CD4-positive, alpha-beta T cell (primary cell): ENCODE measurements at regions not wholly inside any gene's neighbourhood (a gene's known extent, or its start where the extent isn't known, plus 50 kb on each side); places are given as distances from the start of the nearest gene placed in this dataset.

Experiments used
- ATAC-seq: fragments of 200-7000 bp; cut with Tn5 transposase; one replicate; pipeline ENCODE4 v1.10.0; 2022; ENCODE audit warnings: mild to moderate bottlenecking; ENCODE audit not compliant: poor library complexity
- CTCF ChIA-PET: fragments of 350-600 bp; sonication (Branson Sonifier 250); formaldehyde crosslinking; loops from one replicate; lab custom pipeline; 2021; ENCODE audit warnings: antibody characterized with exemption, inconsistent platforms; lab: Charles Lee
- POLR2A ChIA-PET: fragments of 350-600 bp; sonication (Branson Sonifier 250); formaldehyde crosslinking; loops from one replicate; lab custom pipeline; 2021; ENCODE audit warnings: antibody characterized with exemption, inconsistent platforms; lab: Charles Lee
- DNase-seq, 14 experiments: peaks; one replicate each; pipeline ENCODE4 v3.0.0-alpha.2; 2013 to 2020; ENCODE audit warnings: mixed read lengths in 2 of 14
- H3K27ac ChIP-seq, 2 donors: one replicate each; pipeline versions ENCODE4 v1.5.1 to v1.7.0; 2013; ENCODE audit warnings: low read length in 2 of 2, low read depth in 1 of 2, mild to moderate bottlenecking in 1 of 2
- H3K27me3 ChIP-seq, 2 experiments: 1 replicate in 1 of 2; 2 replicates in 1 of 2; pipeline versions ENCODE4 v1.6.1 to v1.7.0; 2013; ENCODE audit warnings: low read length in 2 of 2, control low read depth in 1 of 2, mild to moderate bottlenecking in 1 of 2, moderate library complexity in 1 of 2; ENCODE audit not compliant: insufficient read depth in 2 of 2, control insufficient read depth in 1 of 2
- H3K36me3 ChIP-seq: one replicate; pipeline ENCODE4 v1.6.1; 2013; ENCODE audit warnings: low read length, control low read depth; ENCODE audit not compliant: insufficient read depth
- H3K4me1 ChIP-seq: one replicate; pipeline ENCODE4 v1.6.1; 2013; ENCODE audit warnings: low read length, control low read depth; ENCODE audit not compliant: insufficient read depth
- H3K4me3 ChIP-seq: one replicate; pipeline ENCODE4 v1.5.1; 2013; ENCODE audit warnings: mild to moderate bottlenecking, low read length, moderate library complexity
- H3K9me3 ChIP-seq, 2 experiments: 1 replicate in 1 of 2; 2 replicates in 1 of 2; pipeline versions ENCODE4 v1.6.1 to v1.7.0; 2013; ENCODE audit warnings: low read length in 2 of 2, mild to moderate bottlenecking in 2 of 2, control low read depth in 1 of 2, moderate library complexity in 1 of 2; ENCODE audit not compliant: control insufficient read depth in 1 of 2, insufficient read depth in 1 of 2
- H3K27ac Mint-ChIP-seq: one replicate; pipeline ENCODE4 v1.8.0; 2020; ENCODE audit warnings: mixed read lengths
- H3K27me3 Mint-ChIP-seq: one replicate; pipeline ENCODE4 v1.8.0; 2021; ENCODE audit warnings: mixed read lengths
- H3K36me3 Mint-ChIP-seq: one replicate; pipeline ENCODE4 v1.8.0; 2021; ENCODE audit warnings: low read depth, mixed read lengths
- H3K4me1 Mint-ChIP-seq: one replicate; pipeline ENCODE4 v1.8.0; 2021; ENCODE audit warnings: low read depth, mixed read lengths
- H3K4me3 Mint-ChIP-seq: one replicate; pipeline ENCODE4 v1.8.0; 2020; ENCODE audit warnings: mild to moderate bottlenecking, mixed read lengths
- H3K9me3 Mint-ChIP-seq: one replicate; pipeline ENCODE4 v1.8.0; 2020; ENCODE audit warnings: mixed read lengths
- intact Hi-C, 2 experiments: fragments of 100-400 bp; cut with DNase I in 1 of 2; cut with micrococcal nuclease in 1 of 2; formaldehyde crosslinking; loops; one replicate each; pipeline versions ENCODE4 v1.15.1 to v1.9.0; 2023 to 2025; cut with DNase I, micrococcal nuclease
- TF ChIP-seq, protein P1 (sequence below): fragments of 200-600 bp; IDR thresholded peaks from one replicate; pipeline ENCODE4 v1.8.0; 2022; ENCODE audit warnings: antibody characterized with exemption, mild to moderate bottlenecking

DNA sequence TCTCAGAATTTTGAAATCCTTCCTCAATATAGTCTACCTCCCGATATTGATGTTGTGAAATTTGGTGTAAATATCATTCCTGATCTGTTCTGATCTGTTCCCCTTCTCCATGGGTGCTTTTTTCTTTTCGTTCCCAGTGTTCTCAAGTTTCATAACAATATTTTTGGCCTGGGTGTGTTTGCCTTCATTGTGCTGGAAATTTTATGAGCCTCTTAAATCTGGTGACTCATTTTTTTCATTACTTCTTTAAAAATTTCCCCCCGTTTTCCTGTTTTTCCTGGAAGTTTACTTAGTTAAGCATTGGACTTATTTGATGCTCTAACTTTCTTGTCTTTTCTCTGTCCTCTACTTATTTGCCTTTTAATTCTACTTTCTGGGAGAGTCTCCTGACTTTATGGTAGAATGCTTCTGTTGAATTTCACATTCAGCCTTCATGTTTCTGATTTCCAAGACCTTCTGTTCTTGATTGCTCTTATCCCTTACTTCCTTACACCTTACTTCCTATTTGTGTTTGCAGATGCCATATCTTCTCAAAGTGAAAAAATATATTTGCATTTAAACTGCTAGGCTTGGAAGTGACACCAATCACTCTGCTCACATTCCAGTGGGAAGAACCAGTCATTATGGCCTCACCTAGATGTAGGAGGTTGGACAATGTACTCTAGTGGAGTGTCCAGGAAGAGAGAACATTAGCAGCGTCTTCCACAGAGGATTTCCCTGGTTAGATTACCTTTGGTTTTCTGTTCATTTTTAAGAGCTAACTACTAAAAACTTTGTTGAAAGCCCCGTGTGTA, 441.9 kb downstream of the ARHGEF28 start:
- no peak overlapping the region for H3K4me3 Mint-ChIP-seq
- Histone ChIP-seq H3K36me3 (no peaks in the 10 kb centered on the region), H3K27me3 (no peaks in the 10 kb centered on the region), H3K4me1 (no peaks in the 10 kb centered on the region), H3K4me3 (no peak overlapping the region), H3K27ac (no peak overlapping the region), H3K9me3 (no peaks in the 10 kb centered on the region)
- H3K27ac Mint-ChIP-seq: no peak overlapping the region
- no peaks in the 10 kb centered on the region for H3K36me3 Mint-ChIP-seq
- H3K4me1 Mint-ChIP-seq: no peaks in the 10 kb centered on the region
- TF ChIP-seq, protein P1, sequence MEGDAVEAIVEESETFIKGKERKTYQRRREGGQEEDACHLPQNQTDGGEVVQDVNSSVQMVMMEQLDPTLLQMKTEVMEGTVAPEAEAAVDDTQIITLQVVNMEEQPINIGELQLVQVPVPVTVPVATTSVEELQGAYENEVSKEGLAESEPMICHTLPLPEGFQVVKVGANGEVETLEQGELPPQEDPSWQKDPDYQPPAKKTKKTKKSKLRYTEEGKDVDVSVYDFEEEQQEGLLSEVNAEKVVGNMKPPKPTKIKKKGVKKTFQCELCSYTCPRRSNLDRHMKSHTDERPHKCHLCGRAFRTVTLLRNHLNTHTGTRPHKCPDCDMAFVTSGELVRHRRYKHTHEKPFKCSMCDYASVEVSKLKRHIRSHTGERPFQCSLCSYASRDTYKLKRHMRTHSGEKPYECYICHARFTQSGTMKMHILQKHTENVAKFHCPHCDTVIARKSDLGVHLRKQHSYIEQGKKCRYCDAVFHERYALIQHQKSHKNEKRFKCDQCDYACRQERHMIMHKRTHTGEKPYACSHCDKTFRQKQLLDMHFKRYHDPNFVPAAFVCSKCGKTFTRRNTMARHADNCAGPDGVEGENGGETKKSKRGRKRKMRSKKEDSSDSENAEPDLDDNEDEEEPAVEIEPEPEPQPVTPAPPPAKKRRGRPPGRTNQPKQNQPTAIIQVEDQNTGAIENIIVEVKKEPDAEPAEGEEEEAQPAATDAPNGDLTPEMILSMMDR: no peak
- ChIA-PET CTCF (no interaction called here), POLR2A (no interaction called here)
- H3K27me3 Mint-ChIP-seq: peaks cover 4% of the 10 kb centered on the region
- DNase-seq (no peak), ATAC-seq (no peak)
- H3K9me3 Mint-ChIP-seq: no peaks in the 10 kb centered on the region
- intact Hi-C loops: no loop called here

DNA sequence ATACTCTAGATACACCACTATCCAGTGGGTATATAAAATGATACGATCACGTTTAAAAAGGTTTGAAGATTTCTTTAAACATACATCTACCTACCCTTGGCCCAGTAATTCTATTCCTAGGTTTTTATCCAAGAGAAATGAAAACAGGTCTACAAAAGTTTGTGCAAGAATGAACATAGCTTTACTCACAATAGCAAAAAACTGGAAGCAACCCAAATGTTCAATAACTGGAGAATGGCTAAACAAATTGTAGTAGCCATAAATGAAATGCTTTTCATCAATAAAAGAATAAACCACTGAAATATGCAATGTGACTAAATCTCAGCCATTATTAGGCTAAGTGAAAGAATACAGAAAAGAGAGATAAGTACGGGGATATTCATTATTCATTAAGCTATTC, 438.9 kb downstream of the ARHGEF28 start:
- TF ChIP-seq, protein P1: no peak
- ATAC-seq (no peak), DNase-seq (no peak)
- Histone ChIP-seq H3K36me3 (no peaks in the 10 kb centered on the region), H3K4me1 (no peaks in the 10 kb centered on the region), H3K27ac (no peak overlapping the region), H3K27me3 (no peaks in the 10 kb centered on the region), H3K4me3 (no peak overlapping the region), H3K9me3 (no peaks in the 10 kb centered on the region)
- intact Hi-C loops: no loop called here
- CTCF ChIA-PET: no interaction called here
- no peaks in the 10 kb centered on the region for H3K9me3 Mint-ChIP-seq
- no peaks in the 10 kb centered on the region for H3K4me1 Mint-ChIP-seq
- POLR2A ChIA-PET: no interaction called here
- no peak overlapping the region for H3K27ac Mint-ChIP-seq
- no peak overlapping the region for H3K4me3 Mint-ChIP-seq
- H3K27me3 Mint-ChIP-seq: peaks cover 4% of the 10 kb centered on the region
- H3K36me3 Mint-ChIP-seq: no peaks in the 10 kb centered on the region

DNA sequence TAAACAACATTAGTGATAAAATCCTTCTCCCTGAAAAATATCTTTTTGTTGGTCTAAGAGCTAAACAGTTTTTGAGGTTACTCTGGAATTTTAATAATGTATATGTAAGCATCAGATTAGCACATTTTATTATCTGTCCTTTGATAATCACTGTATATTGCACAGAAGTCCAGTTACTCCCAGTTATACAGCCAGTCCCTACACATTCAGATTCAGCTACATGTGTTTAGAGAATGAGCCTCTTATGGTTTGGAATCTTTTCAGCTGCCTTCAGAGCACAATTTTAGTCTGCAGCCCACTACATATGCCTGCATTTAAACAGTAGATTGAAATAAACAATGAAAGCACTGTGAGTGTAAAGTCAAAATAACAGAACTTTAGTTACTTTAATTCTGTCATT, 438.2 kb downstream of the ARHGEF28 start:
- POLR2A ChIA-PET: no interaction called here
- no peaks in the 10 kb centered on the region for H3K36me3 Mint-ChIP-seq
- no peaks in the 10 kb centered on the region for H3K4me1 Mint-ChIP-seq
- TF ChIP-seq, protein P1: no peak
- Histone ChIP-seq H3K36me3 (no peaks in the 10 kb centered on the region), H3K9me3 (no peaks in the 10 kb centered on the region), H3K4me1 (no peaks in the 10 kb centered on the region), H3K27ac (no peak overlapping the region), H3K4me3 (no peak overlapping the region), H3K27me3 (no peaks in the 10 kb centered on the region)
- H3K9me3 Mint-ChIP-seq: no peaks in the 10 kb centered on the region
- no peak overlapping the region for H3K4me3 Mint-ChIP-seq
- intact Hi-C loops: no loop called here
- no peak overlapping the region for H3K27ac Mint-ChIP-seq
- peaks cover 4% of the 10 kb centered on the region for H3K27me3 Mint-ChIP-seq
- CTCF ChIA-PET: no interaction called here
- ATAC-seq: no peak
- DNase-seq: no peak
